ENCODE measurements at regions not wholly inside any gene's neighbourhood (a gene's known extent, or its start where the extent isn't known, plus 50 kb on each side); places are given as distances from the start of the nearest gene placed in this dataset.

GRCh38 chrX:79300856-79301255 is 66.3 kb downstream of the ITM2A start:
- H3K27me3 ChIP-seq: peaks cover 4% of the 10 kb centered on the region
- no peaks in the 10 kb centered on the region for H3K36me3 ChIP-seq
- intact Hi-C loops (cut with DNase I): no loop called here
- no peak overlapping the region for H3K27ac ChIP-seq
- DNase-seq: no peak
- H3K9ac ChIP-seq (ENCODE audit: low read depth in 2 of 2, low read length in 2 of 2): no peak overlapping the region
- no peaks in the 10 kb centered on the region for H3K4me1 ChIP-seq
- no peak overlapping the region for H3K4me3 ChIP-seq
- no peaks in the 10 kb centered on the region for H3K9me3 ChIP-seq
- TF ChIP-seq CTCF (IDR thresholded peaks at IDR 0.05): no peak

GRCh38 chrX:79290596-79290995 is 76.5 kb downstream of the ITM2A start:
- H3K36me3 ChIP-seq: no peaks in the 10 kb centered on the region

GRCh38 chrX:79288733-79289132 is 78.4 kb downstream of the ITM2A start:
- H3K27me3 ChIP-seq: no peaks in the 10 kb centered on the region
- H3K9me3 ChIP-seq: no peaks in the 10 kb centered on the region
- no peak overlapping the region for H3K27ac ChIP-seq
- H3K9ac ChIP-seq (ENCODE audit: low read depth in 2 of 2, low read length in 2 of 2): no peak overlapping the region
- no peak for DNase-seq
- no peaks in the 10 kb centered on the region for H3K4me1 ChIP-seq
- intact Hi-C loops (cut with DNase I): no loop called here
- no peak for TF ChIP-seq CTCF (IDR thresholded peaks at IDR 0.05)
- H3K36me3 ChIP-seq: no peaks in the 10 kb centered on the region
- no peak overlapping the region for H3K4me3 ChIP-seq

More at GRCh38 chrX:79290596-79290995, 76.5 kb downstream of the ITM2A start:
- intact Hi-C loops (cut with DNase I): no loop called here
- Histone ChIP-seq H3K4me3 (no peak overlapping the region), H3K27me3 (no peaks in the 10 kb centered on the region), H3K9ac (ENCODE audit: low read depth in 2 of 2, low read length in 2 of 2) (no peak overlapping the region), H3K27ac (no peak overlapping the region), H3K4me1 (no peaks in the 10 kb centered on the region), H3K9me3 (no peaks in the 10 kb centered on the region)
- no peak for TF ChIP-seq CTCF (IDR thresholded peaks at IDR 0.05)
- no peak for DNase-seq

- intact Hi-C loops (cut with DNase I): no loop called here
- Histone ChIP-seq H3K27ac (no peak overlapping the region), H3K4me3 (no peak overlapping the region), H3K27me3 (no peaks in the 10 kb centered on the region), H3K4me1 (no peaks in the 10 kb centered on the region), H3K9ac (ENCODE audit: low read depth in 2 of 2, low read length in 2 of 2) (no peak overlapping the region), H3K36me3 (no peaks in the 10 kb centered on the region), H3K9me3 (no peaks in the 10 kb centered on the region)
- no peak for DNase-seq
- TF ChIP-seq CTCF (IDR thresholded peaks at IDR 0.05): no peak
These were observed 79.4 kb downstream of the ITM2A start for GRCh38 chrX:79287724-79288123.

GRCh38 chrX:79281775-79282174 is 85.4 kb downstream of the ITM2A start:
- H3K4me1 ChIP-seq: no peaks in the 10 kb centered on the region
- no peak for TF ChIP-seq CTCF (IDR thresholded peaks at IDR 0.05)
- H3K9ac ChIP-seq (ENCODE audit: low read depth in 2 of 2, low read length in 2 of 2): no peak overlapping the region
- H3K27ac ChIP-seq: no peak overlapping the region
- no peaks in the 10 kb centered on the region for H3K9me3 ChIP-seq
- no peaks in the 10 kb centered on the region for H3K27me3 ChIP-seq
- intact Hi-C loops (cut with DNase I): no loop called here
- H3K36me3 ChIP-seq: no peaks in the 10 kb centered on the region
- DNase-seq: no peak
- H3K4me3 ChIP-seq: no peak overlapping the region

GRCh38 chrX:79270401-79270800 is 96.7 kb downstream of the ITM2A start:
- TF ChIP-seq CTCF (IDR thresholded peaks at IDR 0.05): no peak
- H3K36me3 ChIP-seq: no peaks in the 10 kb centered on the region
- no peak overlapping the region for H3K9ac ChIP-seq (ENCODE audit: low read depth in 2 of 2, low read length in 2 of 2)
- intact Hi-C loops (cut with DNase I): no loop called here
- H3K9me3 ChIP-seq: no peaks in the 10 kb centered on the region
- peak; percentile 36 for DNase-seq
- no peaks in the 10 kb centered on the region for H3K4me1 ChIP-seq
- H3K27me3 ChIP-seq: no peaks in the 10 kb centered on the region
- no peak overlapping the region for H3K27ac ChIP-seq
- H3K4me3 ChIP-seq: no peak overlapping the region

Measured in colonic mucosa (tissue), 4 donors.